H1 (cell line): ENCODE measurements at regions not wholly inside any gene's neighbourhood (a gene's known extent, or its start where the extent isn't known, plus 50 kb on each side); places are given as distances from the start of the nearest gene placed in this dataset.
A peak's percentile ranks its signal among the peaks of the same experiment; 100 is the strongest.

ENCODE experiments used
- CTCF ChIA-PET: fragments of 300-600 bp; sonication (Branson Sonifier 250); formaldehyde crosslinking; loops from one replicate; lab custom pipeline; 2021; ENCODE audit not compliant: partially characterized antibody; lab: Charles Lee
- POLR2A ChIA-PET: fragments of 300-600 bp; sonication (Branson Sonifier 250); formaldehyde crosslinking; loops from one replicate; lab custom pipeline; 2021; ENCODE audit warnings: inconsistent platforms; ENCODE audit not compliant: partially characterized antibody; lab: Charles Lee
- DNase-seq, 2 experiments: peaks; one replicate each; pipeline versions ENCODE4 v3.0.0 to v3.0.0-alpha.2; 2010 to 2022; ENCODE audit warnings: low spot score in 2 of 2, low read depth in 1 of 2, mixed read lengths in 1 of 2
- FAIRE-seq: peaks from 2 replicates; lab custom pipeline; 2011; peaks lifted over from hg19 to GRCh38; lab: Jason Lieb, UNC
- H2AFZ ChIP-seq: 2 replicates; pipeline ENCODE4 v1.8.1; 2012; ENCODE audit warnings: low read length, inconsistent platforms
- H2AK5ac ChIP-seq: 2 replicates; pipeline ENCODE4 v1.6.1; 2013; ENCODE audit warnings: low read depth, low read length
- H2BK120ac ChIP-seq: replicated peaks from 2 replicates; pipeline ENCODE3; 2013; ENCODE audit warnings: low read depth, low read length, inconsistent platforms
- H2BK12ac ChIP-seq: 2 replicates; pipeline ENCODE4 v1.6.1; 2013; ENCODE audit warnings: low read depth, low read length
- H2BK15ac ChIP-seq: 2 replicates; pipeline ENCODE4 v1.6.1; 2013; ENCODE audit warnings: low read length
- H2BK20ac ChIP-seq: 2 replicates; pipeline ENCODE4 v1.6.1; 2013; ENCODE audit warnings: low read length
- H2BK5ac ChIP-seq: 2 replicates; pipeline ENCODE4 v1.6.1; 2013; ENCODE audit warnings: low read depth, low read length
- H3K14ac ChIP-seq: 2 replicates; pipeline ENCODE4 v1.6.1; 2013; ENCODE audit warnings: inconsistent platforms; ENCODE audit not compliant: insufficient read length
- H3K18ac ChIP-seq: 2 replicates; pipeline ENCODE4 v1.6.1; 2013; ENCODE audit warnings: low read length; ENCODE audit errors: extremely low read depth
- H3K23ac ChIP-seq: 2 replicates; pipeline ENCODE4 v1.6.1; 2013; ENCODE audit warnings: inconsistent platforms; ENCODE audit not compliant: insufficient read length
- H3K23me2 ChIP-seq: 2 replicates; pipeline ENCODE4 v1.6.1; 2013; ENCODE audit warnings: low read depth, low read length
- H3K27ac ChIP-seq: 2 replicates; pipeline ENCODE4 v1.6.1; 2011; ENCODE audit warnings: low read depth, low read length, inconsistent platforms
- H3K27me3 ChIP-seq, 4 experiments: replicated peaks in 1 of 4; 1 replicate in 1 of 4; 2 replicates in 3 of 4; pipeline versions ENCODE4 v1.6.1 to v1.8.1; 2011 to 2013; ENCODE audit warnings: low read length in 3 of 4, mild to moderate bottlenecking in 3 of 4, inconsistent platforms in 2 of 4, mixed read lengths in 2 of 4, moderate library complexity in 1 of 4; ENCODE audit not compliant: control insufficient read depth in 3 of 4, insufficient read depth in 3 of 4; ENCODE audit errors: extremely low read depth in 1 of 4
- H3K36me3 ChIP-seq, 4 experiments: 2 replicates each; pipeline versions ENCODE4 v1.6.1 to v1.8.1; 2011 to 2013; ENCODE audit warnings: mild to moderate bottlenecking in 4 of 4, low read length in 3 of 4, moderate library complexity in 2 of 4, control low read depth in 1 of 4, inconsistent platforms in 1 of 4; ENCODE audit not compliant: insufficient read depth in 4 of 4, control insufficient read depth in 2 of 4
- H3K4ac ChIP-seq: replicated peaks from 2 replicates; pipeline ENCODE3; 2013; ENCODE audit warnings: low read length, low read depth, mixed read lengths, inconsistent platforms; ENCODE audit not compliant: insufficient read length
- H3K4me1 ChIP-seq, 4 experiments: replicated peaks in 1 of 4; 1 replicate in 1 of 4; 2 replicates in 3 of 4; pipeline versions ENCODE4 v1.6.1 to v1.8.1; 2011 to 2013; ENCODE audit warnings: low read length in 3 of 4, inconsistent platforms in 2 of 4, mixed read lengths in 1 of 4; ENCODE audit not compliant: insufficient read depth in 4 of 4, control insufficient read depth in 3 of 4
- H3K4me2 ChIP-seq, 2 experiments: 2 replicates each; pipeline versions ENCODE4 v1.6.1 to v1.8.1; 2011 to 2013; ENCODE audit warnings: low read depth in 2 of 2, low read length in 2 of 2, control low read depth in 1 of 2, inconsistent platforms in 1 of 2, mild to moderate bottlenecking in 1 of 2; ENCODE audit not compliant: insufficient read depth in 1 of 2
- H3K4me3 ChIP-seq, 4 experiments: fragments of 200-600, 300-600 bp in 1 of 4; sonication (generic), shearing (Covaris generic), sonication (Bioruptor Twin) in 1 of 4; 2 replicates each; pipeline versions ENCODE4 v1.5.1 to v1.8.1; 2011 to 2016; ENCODE audit warnings: low read length in 4 of 4, low read depth in 3 of 4, control low read depth in 2 of 4, inconsistent platforms in 2 of 4, mild to moderate bottlenecking in 2 of 4, mixed read lengths in 1 of 4, moderate library complexity in 1 of 4; ENCODE audit not compliant: insufficient read depth in 2 of 4; ENCODE audit errors: extremely low read depth in 1 of 4
- H3K56ac ChIP-seq: replicated peaks from 2 replicates; pipeline ENCODE3; 2013; ENCODE audit warnings: low read depth, mild to moderate bottlenecking, mixed read lengths, low read length, inconsistent platforms; ENCODE audit not compliant: insufficient read length
- H3K79me1 ChIP-seq: 2 replicates; pipeline ENCODE4 v1.6.1; 2013; ENCODE audit warnings: low read depth, low read length, control low read depth
- H3K79me2 ChIP-seq, 2 experiments: 2 replicates each; pipeline versions ENCODE4 v1.6.1 to v1.8.1; 2012 to 2013; ENCODE audit warnings: low read length in 2 of 2, mild to moderate bottlenecking in 2 of 2, inconsistent platforms in 1 of 2; ENCODE audit not compliant: insufficient read depth in 2 of 2, control insufficient read depth in 1 of 2
- H3K9ac ChIP-seq, 4 experiments: replicated peaks in 1 of 4; 1 replicate in 1 of 4; 2 replicates in 3 of 4; pipeline versions ENCODE4 v1.6.1 to v1.8.1; 2011 to 2013; ENCODE audit warnings: low read depth in 3 of 4, low read length in 3 of 4, control low read depth in 2 of 4, mild to moderate bottlenecking in 2 of 4, moderate library complexity in 2 of 4, inconsistent platforms in 1 of 4; ENCODE audit errors: extremely low read depth in 1 of 4
- H3K9me3 ChIP-seq, 2 experiments: 2 replicates each; pipeline versions ENCODE4 v1.6.1 to v1.8.1; 2012 to 2013; ENCODE audit warnings: mild to moderate bottlenecking in 2 of 2, moderate library complexity in 2 of 2, control low read depth in 1 of 2, inconsistent platforms in 1 of 2, low read depth in 1 of 2, low read length in 1 of 2, mixed read lengths in 1 of 2; ENCODE audit not compliant: insufficient read depth in 2 of 2
- H4K20me1 ChIP-seq, 2 experiments: replicated peaks in 1 of 2; 2 replicates each; pipeline versions ENCODE3 to v1.8.1; 2011 to 2013; ENCODE audit warnings: inconsistent platforms in 2 of 2, low read length in 2 of 2, mild to moderate bottlenecking in 1 of 2; ENCODE audit not compliant: insufficient read depth in 2 of 2, control insufficient read depth in 1 of 2
- H4K5ac ChIP-seq: 2 replicates; pipeline ENCODE4 v1.6.1; 2013; ENCODE audit warnings: low read length, low read depth, mixed read lengths, inconsistent platforms; ENCODE audit not compliant: insufficient read length
- H4K8ac ChIP-seq: 2 replicates; pipeline ENCODE4 v1.8.0; 2013; ENCODE audit warnings: mild to moderate bottlenecking, moderate library complexity, low read length, inconsistent platforms; ENCODE audit not compliant: insufficient read depth; ENCODE audit errors: extremely low read depth
- H4K91ac ChIP-seq: replicated peaks from 2 replicates; pipeline ENCODE3; 2013; ENCODE audit warnings: low read length, mixed read lengths, inconsistent platforms; ENCODE audit not compliant: insufficient read length
- SP4 ChIP-seq: IDR thresholded peaks from 2 replicates; pipeline ENCODE4 v1.6.1; 2012; ENCODE audit warnings: low read length, inconsistent platforms
- YY1 ChIP-seq: IDR thresholded peaks from 2 replicates; pipeline ENCODE4 v1.6.1; 2011; ENCODE audit warnings: low read depth, mild to moderate bottlenecking, low read length
- WGBS, 2 experiments: shearing (Covaris generic) in 1 of 2; methylation state at CpG; one replicate each; pipeline versions ENCODE4 v1.1.6 to v1.1.7; 2013 to 2015; ENCODE audit warnings: low lambda C conversion rate in 2 of 2, mixed read lengths in 2 of 2, inconsistent platforms in 1 of 2, low coverage in 1 of 2, missing lambda C conversion rate in 1 of 2; ENCODE audit not compliant: insufficient replicate concordance in 2 of 2, insufficient coverage in 1 of 2, insufficient read length in 1 of 2; ENCODE audit errors: extremely low coverage in 1 of 2, missing lambda C conversion rate in 1 of 2; 5-methylcytosine and 5-hydroxymethylcytosine counted together

- no peak overlapping the region for H2BK15ac ChIP-seq
- H4K8ac ChIP-seq: no peak overlapping the region
- no peak overlapping the region for H2BK20ac ChIP-seq
- ChIA-PET POLR2A (no interaction called here), CTCF (interaction anchor here (0.9 to 2.7 kb wide), 3 partner anchors 31 to 41 kb away, joined by 3 to 9 read pairs (median 4); no protein-coding TSS in a partner anchor)
- H3K23me2 ChIP-seq: no peaks in the 10 kb centered on the region
- no peak overlapping the region for H3K9ac ChIP-seq
- H3K4ac ChIP-seq: no peak overlapping the region
- H3K9me3 ChIP-seq: peaks cover 0 to 5% of the 10 kb centered on the region in 2 experiments; a peak in 1 of 4 replicates
- no peaks in the 10 kb centered on the region for H3K27me3 ChIP-seq
- no peak overlapping the region for H2AFZ ChIP-seq
- H3K27ac ChIP-seq: no peak overlapping the region
- H3K14ac ChIP-seq: no peak overlapping the region
- DNase-seq (no peak), FAIRE-seq (no peak)
- no peaks in the 10 kb centered on the region for H3K36me3 ChIP-seq
- H3K4me1 ChIP-seq: peaks cover 0 to 3% (median 1%) of the 10 kb centered on the region in 4 experiments; a peak in 1 of 7 replicates
- no peak overlapping the region for H3K56ac ChIP-seq
- H3K79me1 ChIP-seq: no peaks in the 10 kb centered on the region
- no peaks in the 10 kb centered on the region for H4K20me1 ChIP-seq
- no peak overlapping the region for H2BK12ac ChIP-seq
- H3K23ac ChIP-seq: no peak overlapping the region
- no peak overlapping the region for H2AK5ac ChIP-seq
- no peak overlapping the region for H2BK120ac ChIP-seq
- no peak overlapping the region for H3K4me3 ChIP-seq
- H4K5ac ChIP-seq: no peak overlapping the region
- H3K18ac ChIP-seq: no peak overlapping the region
- 85% methylated on average over 1 of the region's 1 CpG; no CpG with 5 or more reads in 1 of the 2 experiments for WGBS, 2 experiments
- no peak overlapping the region for H2BK5ac ChIP-seq
- TF ChIP-seq YY1 (peak; percentile 71), SP4 (no peak)
- H3K79me2 ChIP-seq: no peaks in the 10 kb centered on the region
- no peak overlapping the region for H4K91ac ChIP-seq
- H3K4me2 ChIP-seq: no peak overlapping the region
These were observed 71.1 kb upstream of the IFNAR2 start for GRCh38 chr21:33158654-33159053.
